Kidney (tissue), 13 donors: ENCODE measurements at regions not wholly inside any gene's neighbourhood (a gene's known extent, or its start where the extent isn't known, plus 50 kb on each side); places are given as distances from the start of the nearest gene placed in this dataset.

ENCODE experiments used
- DNase-seq, 5 donors: peaks; one replicate each; pipeline ENCODE4 v3.0.0-alpha.2; 2013 to 2020
- FAIRE-seq: peaks from 2 replicates; lab custom pipeline; 2012; peaks lifted over from hg19 to GRCh38; lab: Jason Lieb, UNC
- H3K27ac ChIP-seq, 2 donors: one replicate each; pipeline ENCODE4 v1.7.0; 2013; ENCODE audit warnings: low read depth in 2 of 2, low read length in 2 of 2, inconsistent platforms in 1 of 2
- H3K27me3 ChIP-seq: one replicate; pipeline ENCODE4 v1.7.1; 2013; ENCODE audit warnings: low read length, inconsistent platforms; ENCODE audit not compliant: control insufficient read depth, insufficient read depth
- H3K36me3 ChIP-seq, 3 donors: one replicate each; pipeline versions ENCODE4 v1.7.0 to v1.7.1; 2013; ENCODE audit warnings: low read length in 3 of 3, control low read depth in 1 of 3, inconsistent platforms in 1 of 3; ENCODE audit not compliant: insufficient read depth in 3 of 3, control insufficient read depth in 2 of 3
- H3K4me1 ChIP-seq, 3 donors: one replicate each; pipeline versions ENCODE4 v1.7.0 to v1.7.1; 2013; ENCODE audit warnings: low read length in 3 of 3, inconsistent platforms in 1 of 3, low read depth in 1 of 3; ENCODE audit not compliant: control insufficient read depth in 2 of 3, insufficient read depth in 2 of 3
- H3K4me3 ChIP-seq, 3 donors: one replicate each; pipeline versions ENCODE4 v1.7.0 to v1.8.1; 2013; ENCODE audit warnings: low read length in 3 of 3, control low read depth in 1 of 3, inconsistent platforms in 1 of 3
- H3K9ac ChIP-seq, 3 donors: one replicate each; pipeline versions ENCODE4 v1.7.0 to v1.7.1; 2013; ENCODE audit warnings: low read length in 3 of 3, control low read depth in 1 of 3, inconsistent platforms in 1 of 3
- H3K9me3 ChIP-seq, 3 donors: one replicate each; pipeline versions ENCODE4 v1.7.0 to v1.7.1; 2013; ENCODE audit warnings: low read length in 3 of 3, control low read depth in 1 of 3, inconsistent platforms in 1 of 3; ENCODE audit not compliant: control insufficient read depth in 2 of 3, insufficient read depth in 1 of 3
- intact Hi-C: fragments of 100-400 bp; cut with DNase I; formaldehyde crosslinking; loops from one replicate; pipeline ENCODE4 v1.11.1; 2022
- TF ChIP-seq, protein P1 (sequence below): IDR thresholded peaks from 3 replicates; pipeline ENCODE4 v1.5.1; 2012; ENCODE audit warnings: mild to moderate bottlenecking, moderate library complexity, borderline replicate concordance; ENCODE audit not compliant: insufficient read depth; ENCODE audit errors: extremely low read depth
- donor health status: control.
- donor health status: control.
- donor health status: control.
- donor health status: control.
- donor health status: control.
- donor health status: DM: yes; HTN: yes; CAD: no.
- donor health status: Normal renal cell carcinoma (clear cell type).

DNA sequence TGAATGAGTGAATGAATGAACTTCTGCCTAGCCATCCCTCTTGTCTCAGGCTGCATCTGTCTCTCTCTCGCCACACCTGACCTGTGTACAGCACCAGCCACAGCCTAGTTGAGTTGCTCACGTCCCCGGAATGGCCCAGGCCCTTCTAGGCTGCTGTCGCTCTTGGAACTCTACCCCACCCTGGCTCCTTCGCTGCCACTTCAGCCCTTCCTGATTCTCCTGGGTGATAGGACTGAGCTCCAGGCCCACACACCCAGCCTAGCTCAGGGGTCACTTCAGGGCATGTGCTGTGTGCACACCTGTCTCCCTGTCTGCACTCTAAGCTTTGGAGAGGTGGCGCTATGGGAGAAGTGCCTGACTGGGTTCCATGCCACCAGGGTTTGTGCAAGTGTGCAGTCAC is 236.6 kb downstream of the GLI2 start:
- H3K27ac ChIP-seq: no peak overlapping the region
- no peaks in the 10 kb centered on the region for H3K4me1 ChIP-seq
- H3K9ac ChIP-seq: no peak overlapping the region
- TF ChIP-seq, protein P1, sequence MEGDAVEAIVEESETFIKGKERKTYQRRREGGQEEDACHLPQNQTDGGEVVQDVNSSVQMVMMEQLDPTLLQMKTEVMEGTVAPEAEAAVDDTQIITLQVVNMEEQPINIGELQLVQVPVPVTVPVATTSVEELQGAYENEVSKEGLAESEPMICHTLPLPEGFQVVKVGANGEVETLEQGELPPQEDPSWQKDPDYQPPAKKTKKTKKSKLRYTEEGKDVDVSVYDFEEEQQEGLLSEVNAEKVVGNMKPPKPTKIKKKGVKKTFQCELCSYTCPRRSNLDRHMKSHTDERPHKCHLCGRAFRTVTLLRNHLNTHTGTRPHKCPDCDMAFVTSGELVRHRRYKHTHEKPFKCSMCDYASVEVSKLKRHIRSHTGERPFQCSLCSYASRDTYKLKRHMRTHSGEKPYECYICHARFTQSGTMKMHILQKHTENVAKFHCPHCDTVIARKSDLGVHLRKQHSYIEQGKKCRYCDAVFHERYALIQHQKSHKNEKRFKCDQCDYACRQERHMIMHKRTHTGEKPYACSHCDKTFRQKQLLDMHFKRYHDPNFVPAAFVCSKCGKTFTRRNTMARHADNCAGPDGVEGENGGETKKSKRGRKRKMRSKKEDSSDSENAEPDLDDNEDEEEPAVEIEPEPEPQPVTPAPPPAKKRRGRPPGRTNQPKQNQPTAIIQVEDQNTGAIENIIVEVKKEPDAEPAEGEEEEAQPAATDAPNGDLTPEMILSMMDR: no peak
- H3K9me3 ChIP-seq: no peaks in the 10 kb centered on the region
- no peak overlapping the region for H3K4me3 ChIP-seq
- H3K36me3 ChIP-seq: peaks cover 0 to 2% (median 0%) of the 10 kb centered on the region in 3 donors
- no peaks in the 10 kb centered on the region for H3K27me3 ChIP-seq
- DNase-seq (peak in 1 of 5 donors; percentile 54), FAIRE-seq (no peak)
- intact Hi-C loops: no loop called here

DNA sequence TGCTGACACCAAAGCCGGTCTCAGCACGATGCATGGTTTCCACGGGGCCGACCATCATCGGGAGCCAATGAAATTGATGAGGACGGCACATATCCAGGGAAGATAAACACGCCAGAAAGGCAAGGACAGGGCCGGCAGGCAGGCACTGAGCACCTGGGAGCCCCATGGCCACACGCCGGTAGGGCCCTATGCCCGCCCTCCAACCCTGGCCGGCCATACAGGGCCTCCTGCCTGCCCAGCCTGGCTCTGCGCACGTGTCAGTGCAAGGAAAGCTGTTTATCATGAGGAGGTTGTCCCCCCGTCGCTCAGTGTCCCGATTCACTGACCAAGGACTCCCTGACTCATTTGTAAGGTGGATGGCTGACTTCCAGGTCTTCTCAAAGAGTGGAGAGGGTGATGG is 237.5 kb downstream of the GLI2 start:
- Histone ChIP-seq H3K36me3 (peaks cover 0 to 2% (median 0%) of the 10 kb centered on the region in 3 donors), H3K4me1 (no peaks in the 10 kb centered on the region), H3K27me3 (no peaks in the 10 kb centered on the region), H3K9me3 (no peaks in the 10 kb centered on the region), H3K27ac (no peak overlapping the region), H3K4me3 (no peak overlapping the region), H3K9ac (no peak overlapping the region)
- DNase-seq (peak in 1 of 5 donors; percentile 63), FAIRE-seq (no peak)
- intact Hi-C loops: no loop called here
- TF ChIP-seq, protein P1: no peak

DNA sequence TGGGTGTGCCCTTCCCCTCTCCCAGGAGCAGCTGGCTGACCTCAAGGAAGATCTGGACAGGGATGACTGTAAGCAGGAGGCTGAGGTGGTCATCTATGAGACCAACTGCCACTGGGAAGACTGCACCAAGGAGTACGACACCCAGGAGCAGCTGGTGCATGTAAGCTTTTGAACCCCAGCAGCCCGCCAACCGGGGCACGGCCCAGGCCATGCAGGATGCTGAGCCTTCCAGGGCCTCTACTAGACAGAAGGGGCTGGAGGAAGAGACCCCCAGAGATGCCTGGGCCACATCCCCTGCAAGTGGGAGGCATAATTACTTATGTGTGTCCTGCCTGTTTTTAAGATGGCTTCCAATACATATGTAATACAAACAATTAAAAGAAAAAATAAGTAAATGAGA is 239.3 kb downstream of the GLI2 start:
- no peak for FAIRE-seq
- Histone ChIP-seq H3K27ac (no peak overlapping the region), H3K9me3 (no peaks in the 10 kb centered on the region), H3K9ac (no peak overlapping the region), H3K4me3 (no peak overlapping the region), H3K4me1 (no peaks in the 10 kb centered on the region), H3K27me3 (no peaks in the 10 kb centered on the region), H3K36me3 (peaks cover 0 to 2% (median 0%) of the 10 kb centered on the region in 3 donors)
- intact Hi-C loops: no loop called here
- peak in 1 of 5 donors; percentile 44 for DNase-seq
- TF ChIP-seq, protein P1: no peak
